ENCODE measurements at regions not wholly inside any gene's neighbourhood (a gene's known extent, or its start where the extent isn't known, plus 50 kb on each side); places are given as distances from the start of the nearest gene placed in this dataset.

DNA sequence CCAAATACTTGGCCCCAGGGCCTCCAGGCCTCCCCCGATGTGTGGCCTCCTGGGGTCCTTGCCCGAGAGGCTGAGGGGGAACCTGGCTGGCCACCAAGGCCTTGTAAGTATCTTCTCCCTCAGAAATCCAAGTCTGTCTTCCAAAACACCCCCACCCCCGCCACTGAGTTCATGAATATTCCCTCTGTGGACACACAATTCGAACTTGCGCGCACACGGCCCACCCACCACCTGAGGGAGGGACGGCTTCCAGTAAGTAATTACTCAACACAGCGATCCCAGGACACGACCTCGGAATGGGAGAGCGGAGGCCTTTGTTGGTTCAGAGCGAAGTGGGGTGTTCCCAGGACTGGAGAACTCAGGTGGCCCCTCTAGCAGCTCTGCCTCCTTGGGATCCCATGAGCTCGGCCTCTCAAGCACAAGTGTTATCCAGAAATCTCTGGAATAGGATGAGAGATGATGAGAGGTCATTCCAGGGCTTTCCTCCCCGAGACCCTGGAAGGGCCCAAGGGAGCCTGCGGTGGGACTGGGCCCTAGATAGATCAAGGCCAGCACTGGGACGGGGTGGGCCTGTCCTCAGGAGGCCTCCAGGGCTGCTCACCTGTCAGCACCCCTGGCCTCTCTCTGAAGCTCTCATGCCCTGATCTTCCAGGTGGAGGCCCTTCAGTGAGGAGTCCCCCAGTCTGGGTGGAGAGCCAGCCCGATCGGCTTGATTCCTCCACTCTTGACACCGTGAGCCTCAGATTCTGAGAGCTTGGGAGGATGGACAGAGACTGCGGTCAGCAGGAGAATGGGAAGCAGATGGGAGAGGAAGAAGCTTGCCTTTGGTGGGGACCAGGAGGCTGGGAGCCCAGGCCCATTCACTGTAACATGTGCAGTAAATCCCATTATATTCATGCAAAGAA, 219.0 kb upstream of the RTL1 start:
- H4K20me1 ChIP-seq (ENCODE audit: insufficient read depth) = no peaks in the 10 kb centered on the region
- no peaks in the 10 kb centered on the region for H3K36me3 ChIP-seq (ENCODE audit: control insufficient read depth in 1 of 2, insufficient read depth in 2 of 2, low read length in 2 of 2)
- no peaks in the 10 kb centered on the region for H3K9me3 ChIP-seq (ENCODE audit: control insufficient read depth in 1 of 2, insufficient read depth in 1 of 2, low read depth in 1 of 2, low read length in 2 of 2)
- no peak overlapping the region for H3K9ac ChIP-seq (ENCODE audit: low read length)
- ChIA-PET POLR2A (no interaction called here), RAD21 (ENCODE audit: low non-redundant PET in 1 of 2, low total read pairs in 2 of 2, uncharacterized antibody in 2 of 2, unreplicated experiment in 2 of 2) (no interaction called here), CTCF (no interaction called here)
- H3K79me2 ChIP-seq (ENCODE audit: insufficient read depth, low read length) = no peaks in the 10 kb centered on the region
- intact Hi-C loops (cut with micrococcal nuclease) = no loop called here
- ATAC-seq (no peak), DNase-seq (ENCODE audit: low read depth, low spot score) (no peak)
- H3K4me1 ChIP-seq (ENCODE audit: control insufficient read depth in 1 of 2, insufficient read depth in 2 of 2, low read length in 2 of 2) = no peaks in the 10 kb centered on the region
- no peak overlapping the region for H3K4me3 ChIP-seq (replicated peaks in 1 of 2; ENCODE audit: low read depth in 1 of 2, low read length in 2 of 2)
- no peak overlapping the region for H3K4me2 ChIP-seq (ENCODE audit: low read length)
- peaks cover 3% of the 10 kb centered on the region; the same call in 1 of the 2 replicates for H3K27me3 ChIP-seq (ENCODE audit: insufficient read depth, low read length)
- TF ChIP-seq SRF (IDR thresholded peaks at IDR 0.05; ENCODE audit: low read depth) (no peak), ELF1 (IDR thresholded peaks at IDR 0.05; ENCODE audit: borderline replicate concordance, low read depth) (no peak), FOSL1 (IDR thresholded peaks at IDR 0.05; ENCODE audit: low read depth) (no peak), JUND (IDR thresholded peaks at IDR 0.05) (no peak), ZFX (IDR thresholded peaks at IDR 0.05) (no peak), EGR1 (IDR thresholded peaks at IDR 0.05; ENCODE audit: low read depth) (no peak), CBX3 (IDR thresholded peaks at IDR 0.05; ENCODE audit: low read depth) (no peak), SIN3A (IDR thresholded peaks at IDR 0.05; ENCODE audit: low read depth) (no peak), YY1 (IDR thresholded peaks at IDR 0.05; ENCODE audit: extremely low read depth, insufficient replicate concordance, low read depth, low read length) (no peak)
- TF ChIP-seq, protein P1, sequence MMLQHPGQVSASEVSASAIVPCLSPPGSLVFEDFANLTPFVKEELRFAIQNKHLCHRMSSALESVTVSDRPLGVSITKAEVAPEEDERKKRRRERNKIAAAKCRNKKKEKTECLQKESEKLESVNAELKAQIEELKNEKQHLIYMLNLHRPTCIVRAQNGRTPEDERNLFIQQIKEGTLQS (IDR thresholded peaks at IDR 0.05) = no peak
- TF ChIP-seq, protein P2, sequence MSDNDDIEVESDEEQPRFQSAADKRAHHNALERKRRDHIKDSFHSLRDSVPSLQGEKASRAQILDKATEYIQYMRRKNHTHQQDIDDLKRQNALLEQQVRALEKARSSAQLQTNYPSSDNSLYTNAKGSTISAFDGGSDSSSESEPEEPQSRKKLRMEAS (IDR thresholded peaks at IDR 0.05) = no peak
- H3K9me2 ChIP-seq (ENCODE audit: insufficient read depth) = no peaks in the 10 kb centered on the region
- no peak overlapping the region for H3K27ac ChIP-seq (ENCODE audit: low read depth, low read length)
- BruUV-seq (replicated peaks) = no TSS peak
- no peak overlapping the region for H2AFZ ChIP-seq (ENCODE audit: low read depth, low read length, poor library complexity, severe bottlenecking)
